LNCAP (cell line): ENCODE measurements at regions not wholly inside any gene's neighbourhood (a gene's known extent, or its start where the extent isn't known, plus 50 kb on each side); places are given as distances from the start of the nearest gene placed in this dataset.

ENCODE experiments used
- CTCF ChIP-seq: fragments of 450-650 bp; IDR thresholded peaks from 2 replicates; pipeline ENCODE4 v1.5.1; 2017; ENCODE audit warnings: mild to moderate bottlenecking

GRCh38 chr6:150745896-150746295 is 119.6 kb upstream of the MTHFD1L start:
- TF ChIP-seq CTCF: no peak

GRCh38 chr6:150747155-150747554 is 118.3 kb upstream of the MTHFD1L start:
- no peak for TF ChIP-seq CTCF

- no peak for TF ChIP-seq CTCF
Measured at GRCh38 chr6:150749091-150749670, 116.3 kb upstream of the MTHFD1L start.

GRCh38 chr6:150751296-150751695 is 114.2 kb upstream of the MTHFD1L start:
- no peak for TF ChIP-seq CTCF

GRCh38 chr6:150752409-150752808 is 113.1 kb upstream of the MTHFD1L start:
- TF ChIP-seq CTCF: no peak

- TF ChIP-seq CTCF: no peak
Measured at GRCh38 chr6:150753371-150754064, 112.0 kb upstream of the MTHFD1L start.

GRCh38 chr6:150755042-150755441 is 110.5 kb upstream of the MTHFD1L start:
- no peak for TF ChIP-seq CTCF

GRCh38 chr6:150755524-150755923 is 110.0 kb upstream of the MTHFD1L start:
- TF ChIP-seq CTCF: no peak
